K562 (cell line): ENCODE measurements at regions not wholly inside any gene's neighbourhood (a gene's known extent, or its start where the extent isn't known, plus 50 kb on each side); places are given as distances from the start of the nearest gene placed in this dataset.

Source experiments
- ATAC-seq: fragments of 200-7000 bp; cut with Tn5 transposase; 3 replicates; pipeline ENCODE4 v1.9.1; 2020; ENCODE audit warnings: moderate library complexity
- BruUV-seq: library from RNA; stranded (reverse); fragments of 400-500 nt; replicated peaks from 2 replicates; lab custom pipeline; 2021; lab: Mats Ljungman, UMichigan
- CTCF ChIA-PET: fragments of 300-600 bp; formaldehyde crosslinking; extraction: SDS; loops from one replicate; lab custom pipeline; 2021; ENCODE audit warnings: low intra/inter-chr PET ratio; lab: Yijun Ruan, JAX
- POLR2A ChIA-PET: fragments of 300-600, 350-650 bp; sonication (Branson Sonifier 250); formaldehyde crosslinking; extraction: SDS; loops from one replicate; lab custom pipeline; 2021; ENCODE audit warnings: antibody characterized with exemption, inconsistent platforms; lab: Yijun Ruan, JAX
- DNase-seq, 4 experiments: peaks; one replicate each; pipeline versions ENCODE4 v3.0.0 to v3.0.0-alpha.2; 2011 to 2018; ENCODE audit warnings: low spot score in 3 of 4, mixed read lengths in 3 of 4; ENCODE audit errors: extremely low read depth in 1 of 4
- FAIRE-seq: peaks from 2 replicates; lab custom pipeline; 2011; peaks lifted over from hg19 to GRCh38; lab: Jason Lieb, UNC
- H2AFZ ChIP-seq: 2 replicates; pipeline ENCODE4 v1.6.0; 2011; ENCODE audit warnings: low read depth, low read length, control low read depth, inconsistent platforms
- H3K27ac ChIP-seq: fragments of 200-600 bp; 3 replicates; pipeline ENCODE4 v1.8.0; 2011; ENCODE audit warnings: low read depth, mild to moderate bottlenecking, control low read depth, inconsistent platforms, low read length, moderate library complexity, mixed read lengths; ENCODE audit errors: extremely low read depth
- H3K27me3 ChIP-seq, 2 experiments: fragments of 300-600 bp in 1 of 2; 2 replicates in 1 of 2; 3 replicates in 1 of 2; pipeline versions ENCODE4 v1.6.0 to v1.8.0; 2011; ENCODE audit warnings: inconsistent platforms in 2 of 2, low read length in 2 of 2, mild to moderate bottlenecking in 1 of 2, mixed read lengths in 1 of 2, moderate library complexity in 1 of 2; ENCODE audit not compliant: control insufficient read depth in 2 of 2, insufficient read depth in 2 of 2
- H3K36me3 ChIP-seq: fragments of 300-600 bp; 3 replicates; pipeline ENCODE4 v1.8.0; 2011; ENCODE audit warnings: mild to moderate bottlenecking, low read length, inconsistent platforms; ENCODE audit not compliant: control insufficient read depth, insufficient read depth
- H3K4me1 ChIP-seq, 2 experiments: fragments of 200-600 bp in 1 of 2; replicated peaks in 1 of 2; 2 replicates in 1 of 2; 3 replicates in 1 of 2; pipeline versions ENCODE4 v1.5.1 to v1.8.0; 2011; ENCODE audit warnings: inconsistent platforms in 2 of 2, low read length in 2 of 2, mild to moderate bottlenecking in 1 of 2, mixed read lengths in 1 of 2, moderate library complexity in 1 of 2; ENCODE audit not compliant: control insufficient read depth in 2 of 2, insufficient read depth in 2 of 2
- H3K4me2 ChIP-seq: 2 replicates; pipeline ENCODE4 v1.6.1; 2011; ENCODE audit warnings: low read length, control low read depth, inconsistent platforms, mixed read lengths; ENCODE audit not compliant: insufficient read depth
- H3K4me3 ChIP-seq: fragments of 200-600 bp; sonication (generic), shearing (Covaris generic); 2 replicates; pipeline ENCODE4 v1.5.1; 2016; ENCODE audit warnings: control low read depth, inconsistent platforms
- H3K79me2 ChIP-seq: fragments of 200-600 bp; 3 replicates; pipeline ENCODE4 v1.8.0; 2011; ENCODE audit warnings: low read length, inconsistent platforms; ENCODE audit not compliant: control insufficient read depth, insufficient read depth
- H3K9ac ChIP-seq, 2 experiments: 2 replicates each; pipeline versions ENCODE4 v1.6.0 to v1.6.1; 2011; ENCODE audit warnings: low read depth in 2 of 2, low read length in 2 of 2, control low read depth in 1 of 2, inconsistent platforms in 1 of 2, mild to moderate bottlenecking in 1 of 2, mixed read lengths in 1 of 2; ENCODE audit not compliant: insufficient read depth in 1 of 2
- H3K9me1 ChIP-seq: one replicate; pipeline ENCODE4 v1.6.0; 2011; ENCODE audit warnings: inconsistent platforms, mild to moderate bottlenecking, low read length, moderate library complexity; ENCODE audit not compliant: control insufficient read depth, insufficient read depth
- H3K9me3 ChIP-seq: replicated peaks from 2 replicates; pipeline ENCODE4 v1.5.1; 2011; ENCODE audit warnings: low read depth, low read length, inconsistent platforms; ENCODE audit not compliant: control insufficient read depth, insufficient read depth
- H4K20me1 ChIP-seq: replicated peaks from 2 replicates; pipeline ENCODE4 v1.6.1; 2011; ENCODE audit warnings: low read length, inconsistent platforms, mixed read lengths; ENCODE audit not compliant: control insufficient read depth, insufficient read depth
- ATF1 ChIP-seq, 2 experiments: fragments of 450-650 bp in 1 of 2; IDR thresholded peaks; 2 replicates each; pipeline ENCODE4 v1.6.1; 2016; ENCODE audit warnings: missing compliant biosample characterization in 1 of 2, missing genetic modification characterization in 1 of 2
- DNMT1 ChIP-seq: fragments of 450-650 bp; IDR thresholded peaks from 2 replicates; pipeline ENCODE4 v1.6.1; 2016; ENCODE audit warnings: antibody characterized with exemption, mild to moderate bottlenecking
- HIVEP1 ChIP-seq: fragments of 250-450 bp; sonication (Bioruptor Pico); IDR thresholded peaks from 2 replicates; pipeline ENCODE4 v1.4.0; 2020; ENCODE audit warnings: mild to moderate bottlenecking
- JUNB ChIP-seq: fragments of 450-650 bp; formaldehyde crosslinking; conservative IDR thresholded peaks from 2 replicates; pipeline ENCODE4 v1.4.0; 2020; ENCODE audit warnings: mild to moderate bottlenecking
- ZNF217 ChIP-seq: sonication (generic); formaldehyde crosslinking; IDR thresholded peaks from 2 replicates; pipeline ENCODE4 v1.8.0; 2022; ENCODE audit warnings: mild to moderate bottlenecking, missing genetic modification reagents
- ZNF583 ChIP-seq: fragments of 250-450 bp; sonication (Bioruptor Pico); IDR thresholded peaks from 2 replicates; pipeline ENCODE4 v1.4.0; 2020
- ZNF785 ChIP-seq: fragments of 250-450 bp; sonication (Bioruptor Pico); IDR thresholded peaks from 2 replicates; pipeline ENCODE4 v1.4.0; 2020; ENCODE audit warnings: mild to moderate bottlenecking
- WGBS: fragments of 100-300 bp; shearing (Covaris generic); methylation state at CpG from one replicate; pipeline ENCODE4 v1.1.6; 2016; ENCODE audit warnings: low coverage, mixed read lengths; ENCODE audit not compliant: insufficient coverage; ENCODE audit errors: missing lambda C conversion rate; 5-methylcytosine and 5-hydroxymethylcytosine counted together
- in situ Hi-C: fragments of 300-500 bp; cut with MboI; formaldehyde crosslinking; loops from 4 replicates; pipeline ENCODE4 v1.15.0; 2018; ENCODE audit warnings: inconsistent platforms, mixed read lengths
- intact Hi-C: fragments of 100-400 bp; cut with micrococcal nuclease; formaldehyde crosslinking; loops from 2 replicates; pipeline ENCODE4 v1.14.2; 2022
- TF ChIP-seq, protein P1 (sequence below): fragments of 250-450 bp; sonication (Bioruptor Pico); IDR thresholded peaks from 2 replicates; pipeline ENCODE4 v1.8.0; 2022; ENCODE audit warnings: moderate library complexity, mild to moderate bottlenecking, inconsistent platforms

DNA sequence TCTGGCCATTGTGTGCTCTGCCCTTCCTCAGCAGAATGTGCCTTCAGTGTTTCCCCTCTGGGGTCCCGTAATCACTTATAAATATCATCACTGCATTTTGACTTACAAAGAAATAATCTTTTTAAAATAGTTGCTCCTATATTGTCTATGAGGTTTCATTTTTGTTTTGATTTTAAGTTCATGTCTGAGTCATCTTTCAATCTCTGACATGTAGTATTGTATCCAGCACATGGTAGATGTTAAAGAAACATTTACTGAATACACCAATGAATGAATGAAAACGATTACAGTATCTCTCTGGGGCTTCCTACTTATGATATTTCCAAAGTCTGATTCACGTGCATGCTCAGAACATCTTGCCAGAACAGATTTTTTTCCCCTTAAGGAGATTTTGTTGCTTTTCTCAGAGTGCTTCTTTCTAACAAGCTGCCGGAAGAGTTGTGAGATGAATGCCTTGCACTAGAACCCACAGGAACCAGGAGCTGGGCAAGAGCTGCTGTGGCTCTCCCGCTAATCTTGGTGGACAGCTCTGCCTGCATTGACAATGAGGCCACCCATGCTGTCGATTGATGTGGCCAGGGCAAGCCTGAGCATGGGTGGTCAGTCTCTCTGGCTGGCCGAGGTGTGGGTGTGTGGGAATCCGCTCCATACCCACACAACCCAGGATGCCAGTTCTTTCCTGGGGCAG, 199.4 kb downstream of the CYRIA start:
- H3K27ac ChIP-seq: no peak overlapping the region
- H3K27me3 ChIP-seq: peaks cover 0 to 4% of the 10 kb centered on the region in 2 experiments; a peak in 1 of 5 replicates
- POLR2A ChIA-PET: no interaction called here
- intact Hi-C loops (no loop called here), in situ Hi-C loops (no loop called here)
- no peak overlapping the region for H2AFZ ChIP-seq
- no peaks in the 10 kb centered on the region for H3K4me1 ChIP-seq
- H3K4me2 ChIP-seq: no peak overlapping the region
- H3K4me3 ChIP-seq: no peak overlapping the region
- TF ChIP-seq ZNF583: no peak
- TF ChIP-seq DNMT1: no peak
- TF ChIP-seq ZNF217 (CRISPR knock-in tag): no peak
- TF ChIP-seq ZNF785 (CRISPR knock-in tag): no peak
- H3K9ac ChIP-seq: 0 out of 4 replicates have a peak overlapping the region, but pooled peaks of 1 of the 2 experiments have one; percentile 40
- H3K79me2 ChIP-seq: no peaks in the 10 kb centered on the region
- ATAC-seq (no peak), FAIRE-seq (no peak), DNase-seq (no peak)
- H3K9me3 ChIP-seq: no peaks in the 10 kb centered on the region
- H4K20me1 ChIP-seq: no peaks in the 10 kb centered on the region
- CTCF ChIA-PET: no interaction called here
- BruUV-seq: no TSS peak
- no peaks in the 10 kb centered on the region for H3K36me3 ChIP-seq
- WGBS: 3% methylated on average over 8 of the region's 8 CpGs
- H3K9me1 ChIP-seq: no peaks in the 10 kb centered on the region

DNA sequence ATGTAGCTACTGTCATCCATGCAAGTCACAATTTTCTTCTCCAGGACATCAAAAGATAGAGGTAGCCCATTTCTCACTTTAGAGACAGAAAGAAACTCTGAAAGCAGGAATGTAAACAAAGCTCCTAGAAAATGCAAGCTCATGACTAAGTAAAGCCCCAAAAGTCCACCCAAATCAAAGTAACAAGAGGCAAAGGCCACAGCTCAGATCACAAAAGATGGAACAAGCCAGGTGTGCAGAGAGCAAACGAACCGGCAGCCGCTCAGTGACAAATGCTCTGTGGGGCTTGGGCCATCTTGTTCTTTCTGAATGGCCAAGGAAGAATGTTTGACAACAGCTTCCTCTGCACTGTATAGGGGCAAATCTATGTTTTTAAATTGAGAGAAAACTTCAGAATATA, 201.0 kb downstream of the CYRIA start:
- ATAC-seq (no peak), FAIRE-seq (no peak), DNase-seq (no peak)
- Histone ChIP-seq H3K9ac (no peak overlapping the region), H3K36me3 (no peaks in the 10 kb centered on the region), H3K27me3 (peaks cover 0 to 4% of the 10 kb centered on the region in 2 experiments; a peak in 1 of 5 replicates), H3K4me1 (no peaks in the 10 kb centered on the region), H3K27ac (no peak overlapping the region), H2AFZ (no peak overlapping the region), H3K4me2 (no peak overlapping the region), H3K9me1 (no peaks in the 10 kb centered on the region), H4K20me1 (no peaks in the 10 kb centered on the region), H3K4me3 (no peak overlapping the region), H3K9me3 (no peaks in the 10 kb centered on the region), H3K79me2 (no peaks in the 10 kb centered on the region)
- in situ Hi-C loops (no loop called here), intact Hi-C loops (no loop called here)
- CTCF ChIA-PET: no interaction called here
- BruUV-seq: no TSS peak
- POLR2A ChIA-PET: interaction anchor here (0.6 kb wide), 1 partner anchor 17 kb away, joined by 4 read pairs; no protein-coding TSS in a partner anchor
- WGBS: 0% methylated on average over 3 of the region's 3 CpGs
- TF ChIP-seq, protein P1, sequence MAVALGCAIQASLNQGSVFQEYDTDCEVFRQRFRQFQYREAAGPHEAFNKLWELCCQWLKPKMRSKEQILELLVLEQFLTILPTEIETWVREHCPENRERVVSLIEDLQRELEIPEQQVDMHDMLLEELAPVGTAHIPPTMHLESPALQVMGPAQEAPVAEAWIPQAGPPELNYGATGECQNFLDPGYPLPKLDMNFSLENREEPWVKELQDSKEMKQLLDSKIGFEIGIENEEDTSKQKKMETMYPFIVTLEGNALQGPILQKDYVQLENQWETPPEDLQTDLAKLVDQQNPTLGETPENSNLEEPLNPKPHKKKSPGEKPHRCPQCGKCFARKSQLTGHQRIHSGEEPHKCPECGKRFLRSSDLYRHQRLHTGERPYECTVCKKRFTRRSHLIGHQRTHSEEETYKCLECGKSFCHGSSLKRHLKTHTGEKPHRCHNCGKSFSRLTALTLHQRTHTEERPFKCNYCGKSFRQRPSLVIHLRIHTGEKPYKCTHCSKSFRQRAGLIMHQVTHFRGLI (CRISPR knock-in tag): no peak
- TF ChIP-seq HIVEP1 (no peak), ATF1 (CRISPR knock-in tag; IDR thresholded peaks at IDR 0.05) (no peak), ATF1 (tag; IDR thresholded peaks at IDR 0.05) (no peak), JUNB (CRISPR knock-in tag) (no peak)
